ENCODE measurements at regions not wholly inside any gene's neighbourhood (a gene's known extent, or its start where the extent isn't known, plus 50 kb on each side); places are given as distances from the start of the nearest gene placed in this dataset.

DNA sequence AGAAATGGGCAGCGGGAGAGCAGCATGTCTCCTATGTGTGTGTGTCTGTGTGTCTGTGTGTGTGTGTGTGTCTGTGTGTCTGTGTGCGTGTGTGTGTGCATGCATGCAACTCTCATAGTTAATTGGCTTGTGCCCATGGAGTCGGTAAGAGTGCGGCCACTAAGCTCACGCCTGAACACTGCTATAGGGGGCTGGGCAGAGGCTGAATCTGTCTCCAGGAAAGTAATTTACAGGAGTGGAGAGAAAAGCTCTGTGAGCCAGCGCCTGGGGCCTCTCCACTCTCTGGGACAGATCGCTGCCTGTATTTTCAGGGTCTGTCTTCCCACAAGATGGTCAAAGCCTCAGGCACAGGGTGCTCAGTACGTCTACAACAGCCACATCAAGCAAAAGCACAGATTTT is 553.4 kb downstream of the TNS1 start:
- DNase-seq = no peak
- no peak overlapping the region for H3K4me2 ChIP-seq (ENCODE audit: insufficient read depth, low read length)
- no peak overlapping the region for H3K27ac ChIP-seq (ENCODE audit: low read length)
- ATAC-seq (ENCODE audit: insufficient read depth, low read depth) = no peak
- no peak overlapping the region for H3K4me3 ChIP-seq (ENCODE audit: low read depth in 1 of 2, low read length in 2 of 2)
- H3K9me3 ChIP-seq (ENCODE audit: insufficient read depth, low read length, severe bottlenecking) = no peaks in the 10 kb centered on the region
- no peak overlapping the region for H2AFZ ChIP-seq (ENCODE audit: low read depth, low read length)
- no peaks in the 10 kb centered on the region for H3K36me3 ChIP-seq (ENCODE audit: insufficient read depth, low read length)
- no peaks in the 10 kb centered on the region for H3K4me1 ChIP-seq (ENCODE audit: insufficient read depth, low read length)
- peaks cover 6% of the 10 kb centered on the region for H3K27me3 ChIP-seq (ENCODE audit: insufficient read depth, low read length, poor library complexity)
- H4K20me1 ChIP-seq (ENCODE audit: insufficient read depth, low read length) = no peaks in the 10 kb centered on the region
- TF ChIP-seq, protein P1, sequence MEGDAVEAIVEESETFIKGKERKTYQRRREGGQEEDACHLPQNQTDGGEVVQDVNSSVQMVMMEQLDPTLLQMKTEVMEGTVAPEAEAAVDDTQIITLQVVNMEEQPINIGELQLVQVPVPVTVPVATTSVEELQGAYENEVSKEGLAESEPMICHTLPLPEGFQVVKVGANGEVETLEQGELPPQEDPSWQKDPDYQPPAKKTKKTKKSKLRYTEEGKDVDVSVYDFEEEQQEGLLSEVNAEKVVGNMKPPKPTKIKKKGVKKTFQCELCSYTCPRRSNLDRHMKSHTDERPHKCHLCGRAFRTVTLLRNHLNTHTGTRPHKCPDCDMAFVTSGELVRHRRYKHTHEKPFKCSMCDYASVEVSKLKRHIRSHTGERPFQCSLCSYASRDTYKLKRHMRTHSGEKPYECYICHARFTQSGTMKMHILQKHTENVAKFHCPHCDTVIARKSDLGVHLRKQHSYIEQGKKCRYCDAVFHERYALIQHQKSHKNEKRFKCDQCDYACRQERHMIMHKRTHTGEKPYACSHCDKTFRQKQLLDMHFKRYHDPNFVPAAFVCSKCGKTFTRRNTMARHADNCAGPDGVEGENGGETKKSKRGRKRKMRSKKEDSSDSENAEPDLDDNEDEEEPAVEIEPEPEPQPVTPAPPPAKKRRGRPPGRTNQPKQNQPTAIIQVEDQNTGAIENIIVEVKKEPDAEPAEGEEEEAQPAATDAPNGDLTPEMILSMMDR (IDR thresholded peaks at IDR 0.05; ENCODE audit: borderline replicate concordance, extremely low read depth, low read length, poor library complexity, severe bottlenecking) = no peak
- TF ChIP-seq EZH2 (IDR thresholded peaks at IDR 0.05; ENCODE audit: borderline replicate concordance, low read depth, low read length, severe bottlenecking) = no peak
- H3K9ac ChIP-seq (ENCODE audit: low read depth, low read length) = no peak overlapping the region
- no peaks in the 10 kb centered on the region for H3K79me2 ChIP-seq (ENCODE audit: insufficient read depth, low read length)

GRCh38 chr2:217448860-217449259 is 553.9 kb downstream of the TNS1 start:
- ATAC-seq (ENCODE audit: insufficient read depth, low read depth) (no peak), DNase-seq (no peak)
- H3K9ac ChIP-seq (ENCODE audit: low read depth, low read length) = no peak overlapping the region
- no peak overlapping the region for H3K27ac ChIP-seq (ENCODE audit: low read length)
- H3K27me3 ChIP-seq (ENCODE audit: insufficient read depth, low read length, poor library complexity) = peaks cover 10% of the 10 kb centered on the region
- TF ChIP-seq, protein P1 (IDR thresholded peaks at IDR 0.05; ENCODE audit: borderline replicate concordance, extremely low read depth, low read length, poor library complexity, severe bottlenecking) = no peak
- TF ChIP-seq EZH2 (IDR thresholded peaks at IDR 0.05; ENCODE audit: borderline replicate concordance, low read depth, low read length, severe bottlenecking) = no peak
- no peaks in the 10 kb centered on the region for H3K4me1 ChIP-seq (ENCODE audit: insufficient read depth, low read length)
- H4K20me1 ChIP-seq (ENCODE audit: insufficient read depth, low read length) = no peaks in the 10 kb centered on the region
- H2AFZ ChIP-seq (ENCODE audit: low read depth, low read length) = no peak overlapping the region
- no peaks in the 10 kb centered on the region for H3K36me3 ChIP-seq (ENCODE audit: insufficient read depth, low read length)
- H3K79me2 ChIP-seq (ENCODE audit: insufficient read depth, low read length) = no peaks in the 10 kb centered on the region
- H3K4me2 ChIP-seq (ENCODE audit: insufficient read depth, low read length) = no peak overlapping the region
- no peaks in the 10 kb centered on the region for H3K9me3 ChIP-seq (ENCODE audit: insufficient read depth, low read length, severe bottlenecking)
- H3K4me3 ChIP-seq (ENCODE audit: low read depth in 1 of 2, low read length in 2 of 2) = no peak overlapping the region

DNA sequence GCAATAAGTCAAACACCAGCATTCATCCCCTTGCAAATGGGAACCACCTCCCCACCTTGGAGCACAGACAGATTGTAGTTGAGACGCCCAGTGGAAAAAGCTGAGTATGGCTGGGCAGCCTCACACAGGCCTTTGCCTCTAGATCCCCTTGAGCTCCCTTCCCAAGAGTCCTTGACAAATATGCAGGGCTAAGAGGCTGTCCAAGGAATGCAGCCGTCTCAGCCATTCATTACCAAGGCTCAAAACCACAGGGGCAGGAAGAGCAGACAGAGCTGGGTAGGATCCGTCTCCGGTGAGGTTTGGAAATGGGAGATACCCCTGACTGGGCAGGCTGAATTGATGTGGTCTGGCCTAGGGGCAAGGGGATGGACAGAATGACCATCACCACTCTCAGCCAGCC is 557.1 kb downstream of the TNS1 start:
- no peak overlapping the region for H3K4me3 ChIP-seq (ENCODE audit: low read depth in 1 of 2, low read length in 2 of 2)
- no peak overlapping the region for H3K4me2 ChIP-seq (ENCODE audit: insufficient read depth, low read length)
- H3K9ac ChIP-seq (ENCODE audit: low read depth, low read length) = no peak overlapping the region
- ATAC-seq (ENCODE audit: insufficient read depth, low read depth) (no peak), DNase-seq (no peak)
- TF ChIP-seq, protein P1 (IDR thresholded peaks at IDR 0.05; ENCODE audit: borderline replicate concordance, extremely low read depth, low read length, poor library complexity, severe bottlenecking) = no peak
- peaks cover 8% of the 10 kb centered on the region for H3K27me3 ChIP-seq (ENCODE audit: insufficient read depth, low read length, poor library complexity)
- H3K27ac ChIP-seq (ENCODE audit: low read length) = no peak overlapping the region
- H2AFZ ChIP-seq (ENCODE audit: low read depth, low read length) = no peak overlapping the region
- H3K9me3 ChIP-seq (ENCODE audit: insufficient read depth, low read length, severe bottlenecking) = no peaks in the 10 kb centered on the region
- H3K36me3 ChIP-seq (ENCODE audit: insufficient read depth, low read length) = no peaks in the 10 kb centered on the region
- H3K79me2 ChIP-seq (ENCODE audit: insufficient read depth, low read length) = no peaks in the 10 kb centered on the region
- H4K20me1 ChIP-seq (ENCODE audit: insufficient read depth, low read length) = no peaks in the 10 kb centered on the region
- no peaks in the 10 kb centered on the region for H3K4me1 ChIP-seq (ENCODE audit: insufficient read depth, low read length)

GRCh38 chr2:217444932-217445331 is 557.9 kb downstream of the TNS1 start:
- ATAC-seq (ENCODE audit: insufficient read depth, low read depth) (no peak), DNase-seq (no peak)
- TF ChIP-seq, protein P1 (IDR thresholded peaks at IDR 0.05; ENCODE audit: borderline replicate concordance, extremely low read depth, low read length, poor library complexity, severe bottlenecking) = no peak
- Histone ChIP-seq H2AFZ (ENCODE audit: low read depth, low read length) (no peak overlapping the region), H3K4me2 (ENCODE audit: insufficient read depth, low read length) (no peak overlapping the region), H3K36me3 (ENCODE audit: insufficient read depth, low read length) (no peaks in the 10 kb centered on the region), H4K20me1 (ENCODE audit: insufficient read depth, low read length) (no peaks in the 10 kb centered on the region), H3K4me1 (ENCODE audit: insufficient read depth, low read length) (no peaks in the 10 kb centered on the region), H3K27me3 (ENCODE audit: insufficient read depth, low read length, poor library complexity) (peaks cover 10% of the 10 kb centered on the region), H3K9ac (ENCODE audit: low read depth, low read length) (no peak overlapping the region), H3K79me2 (ENCODE audit: insufficient read depth, low read length) (no peaks in the 10 kb centered on the region), H3K27ac (ENCODE audit: low read length) (no peak overlapping the region), H3K4me3 (ENCODE audit: low read depth in 1 of 2, low read length in 2 of 2) (no peak overlapping the region), H3K9me3 (ENCODE audit: insufficient read depth, low read length, severe bottlenecking) (no peaks in the 10 kb centered on the region)
